Stomach (tissue), 8 donors: ENCODE measurements at regions not wholly inside any gene's neighbourhood (a gene's known extent, or its start where the extent isn't known, plus 50 kb on each side); places are given as distances from the start of the nearest gene placed in this dataset.

Experiments
- DNase-seq, 2 donors: peaks; one replicate each; pipeline versions ENCODE4 v3.0.0 to v3.0.0-alpha.2; 2013 to 2019
- H3K27ac ChIP-seq, 5 donors: fragments of 200-600 bp in 4 of 5; sonication (generic) in 4 of 5; one replicate each; pipeline ENCODE4 v1.5.1; 2013 to 2019; ENCODE audit warnings: mild to moderate bottlenecking in 1 of 5, moderate library complexity in 1 of 5
- H3K27me3 ChIP-seq, 3 donors: fragments of 200-600 bp; sonication (generic); one replicate each; pipeline ENCODE4 v1.5.1; 2017 to 2019; ENCODE audit warnings: mixed run types in 1 of 3
- H3K36me3 ChIP-seq, 4 donors: fragments of 200-600 bp; sonication (generic); 1 replicate in 3 of 4; 2 replicates in 1 of 4; pipeline ENCODE4 v1.5.1; 2016 to 2019
- H3K4me1 ChIP-seq, 4 donors: fragments of 200-600 bp; sonication (generic); one replicate each; pipeline ENCODE4 v1.5.1; 2016 to 2019
- H3K4me3 ChIP-seq, 4 donors: fragments of 200-600 bp; sonication (generic) in 3 of 4; one replicate each; pipeline ENCODE4 v1.5.1; 2016 to 2019; ENCODE audit warnings: mild to moderate bottlenecking in 1 of 4
- H3K9me3 ChIP-seq, 4 donors: fragments of 200-600 bp; sonication (generic); one replicate each; pipeline ENCODE4 v1.5.1; 2016 to 2019
- CTCF ChIP-seq, 7 experiments: fragments of 450-650 bp in 4 of 7; fragments of 200-600 bp in 3 of 7; sonication (generic) in 3 of 7; IDR thresholded peaks; one replicate each; pipeline ENCODE4 v1.5.1; 2016 to 2019; ENCODE audit warnings: antibody characterized with exemption in 7 of 7, control low read depth in 2 of 7, mild to moderate bottlenecking in 1 of 7
- EP300 ChIP-seq: sonication (generic); formaldehyde crosslinking; IDR thresholded peaks from one replicate; pipeline ENCODE4 v1.6.1; 2017; ENCODE audit warnings: antibody characterized with exemption
- POLR2A ChIP-seq, 4 donors: fragments of 450-650 bp; IDR thresholded peaks; one replicate each; pipeline ENCODE4 v1.6.1; 2016; ENCODE audit warnings: antibody characterized with exemption in 4 of 4, control low read depth in 2 of 4, mild to moderate bottlenecking in 1 of 4, moderate library complexity in 1 of 4
- POLR2AphosphoS5 ChIP-seq, 3 donors: sonication (generic); formaldehyde crosslinking; IDR thresholded peaks; one replicate each; pipeline ENCODE4 v1.6.1; 2016; ENCODE audit warnings: antibody characterized with exemption in 3 of 3
- WGBS, 5 donors: extraction: QIAGEN DNeasy Blood & Tissue Kit in 3 of 5; methylation state at CpG; one replicate each; pipeline versions ENCODE4 v1.1.5 to v1.1.7; 2013 to 2018; 5-methylcytosine and 5-hydroxymethylcytosine counted together
- intact Hi-C: fragments of 100-400 bp; cut with DNase I; formaldehyde crosslinking; loops from one replicate; pipeline ENCODE4 v1.15.1; 2023; ENCODE audit warnings: low total_unique reads
- small RNA-seq, 4 donors: library from RNA; depleted of rRNA; stranded (forward); fragments of <200 nt; gene quantifications; one replicate each; pipeline ENCODE3, GENCODE V24; 2016
- donor health status: healthy with polysubstance abuse.
- donor health status: Bipolar disorder and iron deficiency.
- donor health status: healthy.

GRCh38 chr12:20314328-20314727 is 54.0 kb upstream of the PDE3A start:
- no peak for TF ChIP-seq CTCF (IDR thresholded peaks at IDR 0.05)
- TF ChIP-seq EP300 = no peak
- no peak for TF ChIP-seq POLR2A (IDR thresholded peaks at IDR 0.05)
- TF ChIP-seq POLR2AphosphoS5 (IDR thresholded peaks at IDR 0.05) = no peak
- Histone ChIP-seq H3K36me3 (no peaks in the 10 kb centered on the region), H3K4me1 (no peaks in the 10 kb centered on the region), H3K9me3 (no peaks in the 10 kb centered on the region), H3K4me3 (no peak overlapping the region), H3K27me3 (no peaks in the 10 kb centered on the region), H3K27ac (no peak overlapping the region)
- DNase-seq = peak in 1 of 2 donors; percentile 32
- WGBS, 5 donors = 77 to 92% (median 84%) methylated on average over 2 of the region's 2 CpGs
- intact Hi-C loops = no loop called here

- Histone ChIP-seq H3K36me3 (no peaks in the 10 kb centered on the region), H3K4me3 (no peak overlapping the region), H3K27me3 (no peaks in the 10 kb centered on the region), H3K4me1 (no peaks in the 10 kb centered on the region), H3K9me3 (no peaks in the 10 kb centered on the region), H3K27ac (no peak overlapping the region)
- intact Hi-C loops = no loop called here
- TF ChIP-seq POLR2A (IDR thresholded peaks at IDR 0.05) (no peak), CTCF (IDR thresholded peaks at IDR 0.05) (no peak), EP300 (no peak), POLR2AphosphoS5 (IDR thresholded peaks at IDR 0.05) (no peak)
- 87 to 94% (median 92%) methylated on average over 4 of the region's 4 CpGs for WGBS, 5 donors
- DNase-seq = no peak
These were observed 50.8 kb upstream of the PDE3A start for GRCh38 chr12:20317554-20317953.

Small RNA genes lying in the stretch of these regions (small RNA-seq; reads per million reads assigned to genes)
- 0 reads per million in 4 donors for gene RNU1-146P
